H7 (cell line): ENCODE measurements at regions not wholly inside any gene's neighbourhood (a gene's known extent, or its start where the extent isn't known, plus 50 kb on each side); places are given as distances from the start of the nearest gene placed in this dataset.

Source experiments
- DNase-seq: peaks from one replicate; pipeline ENCODE4 v3.0.0; 2012
- H3K27me3 ChIP-seq: 2 replicates; pipeline ENCODE4 v1.6.0; 2011; ENCODE audit warnings: mild to moderate bottlenecking, low read length; ENCODE audit not compliant: control insufficient read depth, insufficient read depth
- H3K36me3 ChIP-seq: replicated peaks from 2 replicates; pipeline ENCODE4 v1.5.1; 2011; ENCODE audit warnings: low read length; ENCODE audit not compliant: control insufficient read depth, insufficient read depth
- H3K4me3 ChIP-seq: 2 replicates; pipeline ENCODE4 v1.5.1; 2011; ENCODE audit warnings: low read depth, mild to moderate bottlenecking, control low read depth, low read length, moderate library complexity; ENCODE audit not compliant: insufficient read depth

DNA sequence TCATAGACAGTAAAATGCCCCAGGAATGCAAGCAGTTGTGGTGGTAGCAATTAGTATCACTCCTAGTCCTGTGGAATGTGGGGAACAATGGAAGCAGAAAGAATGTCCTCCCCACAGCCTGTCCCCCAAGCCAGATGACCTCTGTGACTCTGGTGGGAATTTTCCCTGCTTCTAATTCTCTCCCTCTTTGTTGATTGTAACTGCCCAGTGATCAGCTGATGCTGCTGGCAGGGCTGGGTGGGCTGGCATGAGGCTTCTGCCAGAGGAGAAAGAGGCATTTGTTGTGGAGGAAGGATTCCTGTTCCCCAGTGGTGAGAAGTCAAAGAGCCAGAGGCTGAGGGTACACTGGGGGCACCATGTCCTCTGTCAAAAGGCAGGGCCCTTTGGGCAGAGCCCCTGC is 116.7 kb upstream of the NCAM1 start:
- Histone ChIP-seq H3K4me3 (no peak overlapping the region), H3K27me3 (no peaks in the 10 kb centered on the region), H3K36me3 (no peaks in the 10 kb centered on the region)
- no peak for DNase-seq

DNA sequence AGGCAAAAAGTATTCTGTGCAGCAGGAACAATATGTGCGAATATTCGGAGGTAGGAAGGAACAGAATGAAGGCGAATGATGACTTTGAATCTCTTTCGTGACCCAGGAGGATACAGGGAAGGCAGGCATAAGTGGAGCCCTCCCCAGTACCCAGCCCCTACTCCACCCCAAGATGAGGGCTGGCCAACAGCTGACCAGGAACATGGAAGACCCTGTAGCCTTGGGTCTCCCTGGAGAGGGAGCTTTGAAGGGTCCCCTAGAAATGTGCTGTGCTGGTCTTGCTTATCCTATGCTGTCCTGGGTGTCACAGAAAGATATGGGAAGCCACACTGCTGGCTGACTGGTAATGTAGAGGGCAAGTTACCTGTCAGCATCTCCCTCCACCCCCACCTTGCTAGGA is 113.7 kb upstream of the NCAM1 start:
- H3K27me3 ChIP-seq = no peaks in the 10 kb centered on the region
- H3K36me3 ChIP-seq = no peaks in the 10 kb centered on the region
- no peak overlapping the region for H3K4me3 ChIP-seq
- DNase-seq = no peak

DNA sequence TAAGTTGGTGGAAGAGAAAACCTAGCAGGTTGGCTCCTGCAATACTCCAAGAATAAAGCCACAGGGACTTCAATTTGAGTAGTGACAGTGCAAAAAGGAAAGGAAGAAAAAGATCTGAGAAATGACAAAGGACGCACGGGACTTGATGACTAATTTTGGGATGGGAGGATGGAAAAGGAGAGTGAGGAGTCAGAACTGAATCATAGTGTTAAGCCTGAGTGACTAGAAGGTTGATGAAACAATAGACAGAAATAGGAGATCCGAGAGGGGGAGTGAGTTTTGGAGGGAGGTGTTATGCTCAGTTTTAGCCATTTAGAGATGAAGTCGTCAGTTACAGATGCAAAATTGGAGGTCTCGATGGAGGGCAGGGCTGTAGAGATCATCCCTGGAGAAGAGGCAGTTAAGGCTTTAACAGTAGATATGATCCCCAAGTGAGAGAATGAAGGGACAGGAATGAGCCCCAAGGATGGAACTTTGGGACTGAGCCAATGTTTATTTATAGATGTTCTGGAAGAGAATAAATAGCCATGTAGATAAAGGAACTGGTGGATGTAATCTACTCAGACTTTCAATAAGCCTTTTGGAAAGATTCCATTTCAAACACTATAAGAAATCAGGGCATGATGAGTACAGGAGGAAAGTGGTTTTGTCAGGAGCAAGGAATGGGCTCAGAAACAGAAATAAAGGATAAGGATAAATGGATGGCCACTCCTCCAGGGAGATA is 108.9 kb upstream of the NCAM1 start:
- H3K4me3 ChIP-seq = no peak overlapping the region

DNA sequence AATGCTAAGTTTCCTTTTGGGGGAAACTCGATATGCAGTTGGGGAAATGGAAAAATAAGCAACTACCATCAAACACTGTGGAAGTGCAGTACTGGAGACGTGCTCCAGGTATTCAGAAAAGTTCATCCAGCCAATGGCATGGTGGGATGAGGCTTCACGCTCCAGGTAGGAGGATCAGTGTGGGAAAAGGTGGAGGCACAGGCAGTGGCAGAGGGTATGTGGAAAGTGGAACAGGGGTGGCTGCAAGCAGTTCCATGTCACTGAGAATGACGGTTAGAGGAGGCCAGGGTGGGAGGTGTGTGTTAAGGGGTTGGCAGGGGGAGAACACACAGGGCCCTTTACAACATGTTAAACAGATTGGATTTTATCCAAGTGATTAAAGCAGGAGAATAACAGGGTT is 105.1 kb upstream of the NCAM1 start:
- DNase-seq = no peak
- Histone ChIP-seq H3K27me3 (no peaks in the 10 kb centered on the region), H3K36me3 (no peaks in the 10 kb centered on the region), H3K4me3 (no peak overlapping the region)

More for the DNA sequence above, 108.9 kb upstream of the NCAM1 start:
- DNase-seq = no peak
- Histone ChIP-seq H3K36me3 (no peaks in the 10 kb centered on the region), H3K27me3 (no peaks in the 10 kb centered on the region)

DNA sequence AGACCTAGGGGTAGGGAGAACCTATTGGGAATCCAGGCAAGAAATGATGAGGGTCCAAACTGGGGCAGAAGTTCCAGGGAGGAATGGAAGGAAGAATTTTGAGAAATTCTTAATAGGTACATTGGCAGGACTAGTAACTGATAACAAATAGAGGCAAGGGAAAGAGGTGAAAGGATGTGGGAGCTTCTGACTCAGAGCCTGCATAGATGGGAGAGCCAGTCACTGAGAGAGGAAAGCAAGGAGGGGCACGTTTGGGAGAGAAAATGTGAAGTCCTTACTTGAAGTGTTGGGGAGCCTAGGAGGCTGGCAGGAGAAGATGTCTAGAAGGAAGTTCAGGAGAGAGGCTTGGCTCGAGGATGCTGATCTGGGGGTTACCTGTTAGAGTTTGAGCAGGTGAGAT is 104.6 kb upstream of the NCAM1 start:
- Histone ChIP-seq H3K36me3 (no peaks in the 10 kb centered on the region), H3K4me3 (no peak overlapping the region), H3K27me3 (no peaks in the 10 kb centered on the region)
- DNase-seq = no peak

DNA sequence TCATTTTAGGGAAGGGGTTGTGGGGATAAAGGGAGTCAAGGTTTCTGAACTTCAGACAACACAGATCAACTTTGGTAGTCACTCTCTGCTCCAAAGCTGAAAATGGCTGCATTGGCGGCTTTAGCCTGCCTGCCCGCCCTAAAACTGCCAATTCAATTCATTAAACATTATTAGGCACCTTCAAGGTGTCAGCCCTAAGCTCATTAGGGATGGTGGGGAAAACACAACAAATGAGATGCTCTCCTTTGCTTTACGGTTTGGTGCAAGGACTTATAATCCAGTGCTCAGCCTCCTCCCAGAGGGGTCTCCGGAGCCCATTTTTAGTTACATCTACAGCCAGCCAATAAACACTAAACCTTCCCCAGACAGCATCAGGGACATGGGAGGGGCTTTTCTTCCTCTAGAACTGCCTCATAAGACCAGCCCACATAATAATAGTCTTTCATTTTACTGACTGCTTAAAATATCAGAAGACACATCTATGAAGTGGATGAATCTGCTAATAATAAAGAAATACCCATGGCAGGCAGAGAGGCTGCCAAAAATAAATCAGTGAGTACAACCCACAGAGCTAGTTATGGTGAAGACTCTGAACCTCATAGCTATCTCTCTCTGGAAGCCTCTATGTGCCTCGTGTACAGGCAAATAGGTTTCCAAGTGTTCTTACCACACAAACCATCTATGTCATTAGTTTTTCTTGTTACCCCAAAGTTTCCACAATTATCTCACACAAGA is 102.8 kb upstream of the NCAM1 start:
- H3K4me3 ChIP-seq = no peak overlapping the region
- H3K27me3 ChIP-seq = no peaks in the 10 kb centered on the region
- no peak for DNase-seq
- H3K36me3 ChIP-seq = no peaks in the 10 kb centered on the region

DNA sequence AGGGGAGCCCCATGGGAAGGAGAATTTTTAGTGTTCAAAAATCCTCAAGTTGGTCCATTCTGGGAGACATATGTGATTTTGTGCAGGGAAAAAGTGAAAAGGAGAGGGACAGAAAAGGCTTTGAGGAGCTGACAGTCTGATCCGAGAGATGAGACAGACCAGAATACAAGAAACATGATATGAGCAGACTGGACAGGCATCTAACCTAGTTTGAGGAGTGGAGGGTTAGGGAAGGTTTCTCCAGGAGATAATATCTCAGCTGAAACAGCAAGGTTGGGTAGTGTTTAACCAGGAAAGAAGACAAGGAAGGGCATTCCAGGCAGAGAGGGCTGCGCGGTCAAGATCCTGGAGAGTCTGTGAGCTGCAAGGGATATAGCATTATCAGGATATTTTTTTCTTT is 101.4 kb upstream of the NCAM1 start:
- DNase-seq = no peak
- Histone ChIP-seq H3K4me3 (no peak overlapping the region), H3K36me3 (no peaks in the 10 kb centered on the region), H3K27me3 (no peaks in the 10 kb centered on the region)

DNA sequence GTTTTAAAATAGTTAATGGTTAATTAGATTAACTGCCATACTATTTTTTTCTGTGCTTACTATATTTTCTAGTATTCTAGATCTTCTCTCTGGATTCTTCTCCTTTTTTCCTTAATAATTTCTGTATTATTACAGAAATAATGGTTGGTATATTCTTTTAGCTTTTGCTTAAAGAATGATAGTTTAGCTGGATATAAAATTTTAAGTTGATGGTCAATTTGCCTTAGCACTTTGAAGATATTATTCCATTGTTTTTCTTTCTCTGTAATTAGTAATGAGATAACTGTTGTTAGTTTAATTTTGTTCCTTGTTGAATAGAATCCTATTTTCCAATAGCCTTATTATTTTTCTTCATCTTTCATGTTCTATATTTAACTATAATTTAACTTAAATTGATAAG is 99.9 kb upstream of the NCAM1 start:
- H3K4me3 ChIP-seq = no peak overlapping the region
- H3K27me3 ChIP-seq = no peaks in the 10 kb centered on the region
- no peaks in the 10 kb centered on the region for H3K36me3 ChIP-seq
- DNase-seq = no peak

DNA sequence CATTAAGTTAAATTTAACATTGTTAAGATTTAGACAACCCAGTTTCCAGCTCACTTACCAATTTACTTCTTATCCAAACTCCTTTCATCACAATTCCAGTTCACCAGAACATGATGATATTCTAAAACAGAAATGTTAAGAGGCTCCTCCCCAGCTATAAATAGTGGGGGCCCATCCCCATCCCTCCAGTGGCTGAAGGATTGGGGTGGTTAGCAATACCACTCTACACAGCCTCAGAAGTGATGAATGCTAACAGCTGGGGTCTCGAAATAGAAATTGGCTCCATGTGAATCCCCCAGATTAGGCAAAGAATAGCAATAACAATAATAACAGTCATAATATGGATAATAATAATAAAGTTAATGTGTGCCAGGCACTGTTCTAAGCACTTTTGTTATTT is 97.9 kb upstream of the NCAM1 start:
- no peak for DNase-seq
- Histone ChIP-seq H3K36me3 (no peaks in the 10 kb centered on the region), H3K27me3 (no peaks in the 10 kb centered on the region), H3K4me3 (no peak overlapping the region)

DNA sequence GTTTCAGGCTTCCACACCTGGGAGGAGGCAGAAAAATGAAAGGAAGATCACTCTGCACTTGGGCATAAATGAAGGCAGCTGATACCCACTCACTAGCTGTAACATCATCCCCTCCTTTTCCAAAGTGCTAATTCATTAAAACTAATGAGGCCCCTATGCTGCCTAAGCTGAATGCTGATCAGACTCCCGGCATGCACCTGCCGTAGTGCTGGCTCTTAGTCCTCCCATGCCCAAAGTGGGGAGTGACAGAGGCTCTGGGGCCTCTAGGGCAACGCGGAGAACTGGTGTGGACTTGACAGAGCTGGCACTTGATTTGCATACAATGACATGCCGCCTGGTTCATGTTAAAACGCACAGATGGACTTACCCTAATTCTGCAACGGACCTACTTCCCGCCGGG is 96.5 kb upstream of the NCAM1 start:
- Histone ChIP-seq H3K36me3 (no peaks in the 10 kb centered on the region), H3K4me3 (no peak overlapping the region), H3K27me3 (no peaks in the 10 kb centered on the region)
- no peak for DNase-seq

DNA sequence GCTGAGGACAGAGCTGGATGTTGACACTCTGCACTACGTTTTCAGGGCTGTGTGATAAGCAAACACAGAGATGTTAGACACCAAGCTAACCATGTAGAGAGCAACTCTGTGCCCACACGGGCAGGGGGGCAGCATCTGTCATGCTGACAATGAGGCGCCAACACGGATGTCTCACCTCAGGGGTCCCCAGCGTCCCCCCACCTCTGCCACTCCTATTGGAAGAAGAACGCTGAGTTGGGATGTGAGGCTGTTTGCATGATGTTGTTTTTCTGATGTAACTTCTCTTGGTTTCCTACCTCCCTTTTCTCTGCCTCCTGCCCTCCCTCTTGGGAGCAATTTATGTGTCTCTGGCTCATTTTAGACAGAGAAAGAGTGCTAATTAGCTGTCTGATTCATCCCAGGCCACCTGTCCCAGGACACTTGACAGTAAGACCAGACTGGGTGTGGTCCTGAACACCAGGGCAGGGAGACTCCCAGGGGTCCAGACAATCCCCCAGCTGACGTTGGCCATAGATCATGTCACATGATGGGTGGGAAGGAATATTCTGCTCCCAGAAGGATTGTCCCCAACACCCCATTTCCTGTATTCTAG is 89.2 kb upstream of the NCAM1 start:
- Histone ChIP-seq H3K36me3 (no peaks in the 10 kb centered on the region), H3K4me3 (no peak overlapping the region), H3K27me3 (no peaks in the 10 kb centered on the region)
- no peak for DNase-seq

DNA sequence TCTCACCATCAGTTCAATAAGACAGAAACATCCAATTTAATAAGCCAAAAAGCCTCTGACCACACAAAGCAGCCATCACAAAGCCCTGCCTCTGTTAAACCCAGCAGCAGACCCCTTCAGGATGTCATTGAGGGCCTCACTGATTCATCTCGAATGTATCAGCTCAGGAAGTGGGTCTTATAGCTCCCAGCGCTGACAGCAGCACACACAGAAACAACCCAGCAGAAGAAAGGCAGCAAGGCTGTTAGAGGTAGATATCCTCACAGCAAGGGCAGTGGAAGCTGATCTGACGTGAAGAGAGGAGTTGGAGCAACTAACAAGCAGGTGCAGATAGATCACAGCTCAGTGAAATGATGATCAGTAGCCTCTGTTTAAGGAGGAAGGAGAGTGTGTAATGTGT is 86.2 kb upstream of the NCAM1 start:
- no peaks in the 10 kb centered on the region for H3K36me3 ChIP-seq
- DNase-seq = no peak
- H3K4me3 ChIP-seq = no peak overlapping the region
- no peaks in the 10 kb centered on the region for H3K27me3 ChIP-seq

DNA sequence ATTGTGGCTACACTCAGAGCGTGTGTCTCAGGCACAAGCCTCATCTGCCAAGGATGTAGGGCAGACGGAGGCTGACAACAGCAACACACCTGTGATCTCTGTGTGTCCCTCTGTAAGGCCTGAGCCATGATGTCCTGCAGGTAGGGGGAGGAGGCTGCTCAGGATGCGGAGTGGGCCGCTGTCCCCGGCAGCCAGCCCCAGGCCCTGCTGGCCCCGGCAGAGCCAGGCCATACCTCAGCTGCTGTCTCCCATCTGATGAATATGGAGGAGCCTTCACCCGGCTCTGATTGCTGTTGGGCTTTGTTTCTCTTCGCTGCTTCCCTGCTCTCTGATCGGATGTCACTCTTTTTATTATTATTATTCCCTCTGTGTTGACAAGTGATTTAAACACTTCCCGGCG is 83.6 kb upstream of the NCAM1 start:
- H3K4me3 ChIP-seq = no peak overlapping the region
- H3K36me3 ChIP-seq = no peaks in the 10 kb centered on the region
- DNase-seq = peak; percentile 68
- no peaks in the 10 kb centered on the region; the same call in 1 of the 2 replicates for H3K27me3 ChIP-seq

DNA sequence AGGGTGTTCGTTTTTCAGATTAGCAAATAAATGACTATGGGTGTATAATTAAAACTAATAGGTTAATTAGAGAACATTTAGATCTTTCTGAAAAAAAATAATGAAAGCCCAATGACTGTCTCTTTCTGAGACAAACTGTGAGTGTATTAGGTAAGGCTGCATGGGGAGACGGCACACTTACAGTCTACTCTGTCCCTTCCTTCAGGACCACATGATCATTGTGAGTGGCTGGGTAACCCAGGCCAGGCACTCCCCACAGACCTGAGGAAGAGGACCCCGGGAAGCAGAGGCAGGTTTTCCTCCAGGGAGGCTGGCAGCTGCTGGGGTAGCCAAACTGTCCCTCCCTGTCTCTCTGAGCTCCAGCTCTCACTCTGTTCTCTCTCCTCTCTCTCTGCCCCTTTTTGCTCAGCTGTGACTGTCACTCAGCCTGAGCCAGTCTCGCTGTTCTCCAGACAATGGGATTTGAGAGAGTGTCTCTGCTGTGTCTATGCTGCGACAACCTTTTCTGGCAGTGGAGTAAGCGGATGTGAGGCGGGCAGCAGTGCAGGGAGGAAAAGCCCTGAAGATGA is 83.1 kb upstream of the NCAM1 start:
- no peaks in the 10 kb centered on the region for H3K36me3 ChIP-seq
- peak; percentile 24 for DNase-seq
- H3K4me3 ChIP-seq = no peak overlapping the region
- H3K27me3 ChIP-seq = no peaks in the 10 kb centered on the region; the same call in 1 of the 2 replicates

DNA sequence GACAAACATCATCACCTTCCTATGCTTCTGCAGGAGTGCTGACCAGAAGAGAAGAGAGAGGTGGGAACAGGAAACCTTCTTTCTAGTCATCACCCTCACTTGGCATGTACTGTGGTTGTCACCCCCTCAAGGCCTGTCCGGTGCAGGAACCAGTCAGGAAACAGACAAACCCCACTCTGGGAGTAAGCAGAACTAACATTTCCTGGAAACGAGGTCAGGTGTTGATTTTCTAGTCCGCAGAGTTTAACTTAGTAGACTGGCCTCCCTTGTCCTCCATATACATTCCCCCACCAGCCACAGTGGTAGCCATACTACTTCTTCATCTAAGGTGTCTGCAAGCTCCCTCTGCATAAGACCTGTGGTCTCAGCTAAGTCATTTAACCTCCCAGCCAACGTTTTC is 80.7 kb upstream of the NCAM1 start:
- DNase-seq = no peak
- Histone ChIP-seq H3K4me3 (no peak overlapping the region), H3K27me3 (no peaks in the 10 kb centered on the region; the same call in 1 of the 2 replicates), H3K36me3 (no peaks in the 10 kb centered on the region)
